OCI-LY1 (cell line): ENCODE measurements at regions not wholly inside any gene's neighbourhood (a gene's known extent, or its start where the extent isn't known, plus 50 kb on each side); places are given as distances from the start of the nearest gene placed in this dataset.

Experiments used
- CTCF ChIP-seq: fragments of 200-600 bp; sonication (generic), shearing (Covaris generic); IDR thresholded peaks from 2 replicates; pipeline ENCODE4 v1.5.1; 2017; ENCODE audit warnings: mild to moderate bottlenecking, antibody characterized with exemption, low read length, moderate library complexity, mixed read lengths
- EZH2 ChIP-seq: fragments of 200-600 bp; sonication (generic), shearing (Covaris generic); IDR thresholded peaks from 2 replicates; pipeline ENCODE4 v1.8.0; 2017; ENCODE audit warnings: borderline replicate concordance, mixed run types, mild to moderate bottlenecking, antibody characterized with exemption, low read length, moderate library complexity, mixed read lengths

- TF ChIP-seq CTCF = no peak
- TF ChIP-seq EZH2 = no peak
Observed at GRCh38 chr4:129783596-129783995, 687.6 kb downstream of the C4orf33 start.
